Esophagus squamous epithelium (tissue), 5 donors: ENCODE measurements at regions not wholly inside any gene's neighbourhood (a gene's known extent, or its start where the extent isn't known, plus 50 kb on each side); places are given as distances from the start of the nearest gene placed in this dataset.

Experiments
- DNase-seq: peaks from one replicate; lab custom pipeline; 2025; lab: John Stamatoyannopoulos, UW
- H3K27ac ChIP-seq, 4 donors: fragments of 200-600 bp; sonication (generic); one replicate each; pipeline ENCODE4 v1.5.1; 2016 to 2019; ENCODE audit warnings: mild to moderate bottlenecking in 1 of 4
- H3K27me3 ChIP-seq, 4 donors: fragments of 200-600 bp; sonication (generic); 1 replicate in 3 of 4; 2 replicates in 1 of 4; pipeline versions ENCODE4 v1.5.1 to v1.6.0; 2017 to 2021; ENCODE audit warnings: antibody characterized with exemption in 1 of 4
- H3K36me3 ChIP-seq, 3 donors: fragments of 200-600 bp; sonication (generic); one replicate each; pipeline ENCODE4 v1.5.1; 2016 to 2019
- H3K4me1 ChIP-seq, 3 donors: fragments of 200-600 bp; sonication (generic); one replicate each; pipeline ENCODE4 v1.5.1; 2017 to 2019
- H3K4me3 ChIP-seq, 4 donors: fragments of 200-600 bp; sonication (generic); 1 replicate in 3 of 4; 2 replicates in 1 of 4; pipeline ENCODE4 v1.5.1; 2016 to 2019; ENCODE audit warnings: mild to moderate bottlenecking in 2 of 4, moderate library complexity in 1 of 4
- H3K9me3 ChIP-seq, 3 donors: fragments of 200-600 bp; sonication (generic); one replicate each; pipeline ENCODE4 v1.5.1; 2016 to 2019
- POLR2A ChIP-seq, 4 donors: fragments of 450-650 bp; IDR thresholded peaks; one replicate each; pipeline ENCODE4 v1.6.1; 2017; ENCODE audit warnings: antibody characterized with exemption in 4 of 4, mild to moderate bottlenecking in 4 of 4, moderate library complexity in 3 of 4
- WGBS, 2 donors: methylation state at CpG; one replicate each; pipeline ENCODE4 v1.1.5; 2018; 5-methylcytosine and 5-hydroxymethylcytosine counted together
- intact Hi-C: fragments of 100-400 bp; cut with DNase I; formaldehyde crosslinking; loops from one replicate; pipeline ENCODE4 v1.15.0; 2022
- TF ChIP-seq, protein P1 (sequence below), 6 experiments: fragments of 450-650 bp in 4 of 6; fragments of 200-600 bp in 2 of 6; sonication (generic) in 2 of 6; IDR thresholded peaks; one replicate each; pipeline ENCODE4 v1.5.1; 2016 to 2019; ENCODE audit warnings: antibody characterized with exemption in 6 of 6, mild to moderate bottlenecking in 4 of 6, moderate library complexity in 4 of 6
- donor health status: DM: yes; HTN: yes; CAD: no.

DNA sequence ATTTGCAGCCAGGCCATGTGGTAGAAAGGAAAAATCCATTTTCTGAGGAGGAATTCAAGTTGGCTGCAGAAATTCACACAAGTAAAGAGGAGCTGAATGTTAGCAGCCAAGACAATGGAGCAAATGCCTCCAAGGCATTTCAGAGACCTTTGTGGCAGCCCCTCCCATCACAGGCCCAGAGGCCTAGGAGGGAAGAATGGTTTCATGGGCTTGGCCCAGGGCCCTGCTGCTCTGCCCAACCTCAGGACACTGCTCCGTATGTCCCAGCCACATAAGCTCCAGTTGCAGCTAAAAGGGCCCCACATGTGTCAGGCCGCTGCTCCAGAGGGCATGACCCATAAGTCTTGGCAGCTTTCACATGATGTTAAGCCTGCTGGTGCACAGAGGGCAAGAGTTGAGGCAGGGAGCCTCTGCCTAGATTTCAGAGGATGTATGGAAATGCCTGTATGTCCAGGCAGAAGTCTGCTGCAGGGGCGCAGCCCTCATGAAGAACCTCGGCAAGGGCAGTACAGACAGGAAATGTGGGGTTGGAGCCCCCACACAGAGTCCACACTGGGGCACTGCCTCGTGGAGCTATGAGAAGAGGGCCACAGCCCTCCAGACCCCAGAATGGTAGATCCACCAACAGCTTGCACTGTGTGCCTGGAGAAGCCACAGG, 144.2 kb upstream of the EPB41L4A start:
- Histone ChIP-seq H3K4me3 (no peak overlapping the region), H3K9me3 (peaks cover 0 to 17% (median 10%) of the 10 kb centered on the region in 3 donors), H3K27me3 (no peaks in the 10 kb centered on the region), H3K36me3 (no peaks in the 10 kb centered on the region), H3K4me1 (no peaks in the 10 kb centered on the region), H3K27ac (no peak overlapping the region)
- TF ChIP-seq POLR2A (IDR thresholded peaks at IDR 0.05), result no peak
- TF ChIP-seq, protein P1, sequence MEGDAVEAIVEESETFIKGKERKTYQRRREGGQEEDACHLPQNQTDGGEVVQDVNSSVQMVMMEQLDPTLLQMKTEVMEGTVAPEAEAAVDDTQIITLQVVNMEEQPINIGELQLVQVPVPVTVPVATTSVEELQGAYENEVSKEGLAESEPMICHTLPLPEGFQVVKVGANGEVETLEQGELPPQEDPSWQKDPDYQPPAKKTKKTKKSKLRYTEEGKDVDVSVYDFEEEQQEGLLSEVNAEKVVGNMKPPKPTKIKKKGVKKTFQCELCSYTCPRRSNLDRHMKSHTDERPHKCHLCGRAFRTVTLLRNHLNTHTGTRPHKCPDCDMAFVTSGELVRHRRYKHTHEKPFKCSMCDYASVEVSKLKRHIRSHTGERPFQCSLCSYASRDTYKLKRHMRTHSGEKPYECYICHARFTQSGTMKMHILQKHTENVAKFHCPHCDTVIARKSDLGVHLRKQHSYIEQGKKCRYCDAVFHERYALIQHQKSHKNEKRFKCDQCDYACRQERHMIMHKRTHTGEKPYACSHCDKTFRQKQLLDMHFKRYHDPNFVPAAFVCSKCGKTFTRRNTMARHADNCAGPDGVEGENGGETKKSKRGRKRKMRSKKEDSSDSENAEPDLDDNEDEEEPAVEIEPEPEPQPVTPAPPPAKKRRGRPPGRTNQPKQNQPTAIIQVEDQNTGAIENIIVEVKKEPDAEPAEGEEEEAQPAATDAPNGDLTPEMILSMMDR (IDR thresholded peaks at IDR 0.05), result no peak
- intact Hi-C loops, result no loop called here
- no peak for DNase-seq
- 57% methylated on average over 2 of the region's 5 CpGs; no CpG with 5 or more reads in 1 of the 2 donors for WGBS, 2 donors

DNA sequence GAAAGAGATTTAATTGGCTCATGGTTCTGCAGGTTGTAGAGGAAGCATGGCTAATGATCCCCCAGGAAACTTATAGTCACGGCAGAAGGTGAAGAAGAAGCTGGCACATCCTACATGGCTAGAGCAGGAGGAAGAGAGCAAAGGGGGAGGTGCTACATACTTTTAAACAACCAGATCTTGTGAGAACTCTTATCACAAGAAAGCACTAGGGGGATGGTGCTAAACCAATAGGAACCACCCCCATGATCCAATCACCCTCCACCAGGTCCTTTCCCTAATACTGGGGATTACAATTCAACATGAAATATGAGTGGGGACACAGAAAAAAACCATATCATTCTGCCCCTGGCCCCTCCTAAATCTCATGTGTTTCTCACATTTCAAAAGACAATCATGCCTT, 147.2 kb upstream of the EPB41L4A start:
- no peak overlapping the region for H3K27ac ChIP-seq
- TF ChIP-seq, protein P1 (IDR thresholded peaks at IDR 0.05), result no peak
- no peak for TF ChIP-seq POLR2A (IDR thresholded peaks at IDR 0.05)
- H3K36me3 ChIP-seq, result no peaks in the 10 kb centered on the region
- no peaks in the 10 kb centered on the region for H3K27me3 ChIP-seq
- H3K4me3 ChIP-seq, result no peak overlapping the region
- intact Hi-C loops, result no loop called here
- H3K4me1 ChIP-seq, result no peaks in the 10 kb centered on the region
- WGBS, 2 donors, result 80 to 90% methylated on average over 1 of the region's 1 CpG
- no peak for DNase-seq
- peaks cover 0 to 17% (median 10%) of the 10 kb centered on the region in 3 donors for H3K9me3 ChIP-seq

DNA sequence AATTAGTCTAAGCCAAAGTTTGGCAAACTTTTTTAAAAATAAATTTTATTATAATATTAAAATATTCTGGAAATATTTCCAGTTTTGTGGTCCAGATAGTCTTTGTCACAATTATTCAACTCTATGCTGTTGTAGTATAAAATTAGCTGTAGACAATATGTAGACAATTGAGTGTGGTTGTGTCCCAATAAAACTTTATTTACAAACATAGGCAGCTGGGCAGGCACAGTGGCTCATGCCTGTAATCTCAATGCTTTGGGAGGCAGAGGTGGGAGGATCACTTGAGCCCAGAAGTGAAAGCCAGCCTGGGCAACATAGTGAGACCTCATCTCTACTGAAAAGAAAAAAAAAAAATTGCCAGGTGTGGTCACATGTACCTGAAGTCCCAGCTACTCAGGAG, 150.5 kb upstream of the EPB41L4A start:
- H3K27ac ChIP-seq, result no peak overlapping the region
- TF ChIP-seq, protein P1 (IDR thresholded peaks at IDR 0.05), result no peak
- no peak for TF ChIP-seq POLR2A (IDR thresholded peaks at IDR 0.05)
- no peak overlapping the region for H3K4me3 ChIP-seq
- H3K9me3 ChIP-seq, result peaks cover 0 to 1% (median 0%) of the 10 kb centered on the region in 3 donors
- DNase-seq, result no peak
- no peaks in the 10 kb centered on the region for H3K4me1 ChIP-seq
- intact Hi-C loops, result no loop called here
- no peaks in the 10 kb centered on the region for H3K27me3 ChIP-seq
- H3K36me3 ChIP-seq, result no peaks in the 10 kb centered on the region

DNA sequence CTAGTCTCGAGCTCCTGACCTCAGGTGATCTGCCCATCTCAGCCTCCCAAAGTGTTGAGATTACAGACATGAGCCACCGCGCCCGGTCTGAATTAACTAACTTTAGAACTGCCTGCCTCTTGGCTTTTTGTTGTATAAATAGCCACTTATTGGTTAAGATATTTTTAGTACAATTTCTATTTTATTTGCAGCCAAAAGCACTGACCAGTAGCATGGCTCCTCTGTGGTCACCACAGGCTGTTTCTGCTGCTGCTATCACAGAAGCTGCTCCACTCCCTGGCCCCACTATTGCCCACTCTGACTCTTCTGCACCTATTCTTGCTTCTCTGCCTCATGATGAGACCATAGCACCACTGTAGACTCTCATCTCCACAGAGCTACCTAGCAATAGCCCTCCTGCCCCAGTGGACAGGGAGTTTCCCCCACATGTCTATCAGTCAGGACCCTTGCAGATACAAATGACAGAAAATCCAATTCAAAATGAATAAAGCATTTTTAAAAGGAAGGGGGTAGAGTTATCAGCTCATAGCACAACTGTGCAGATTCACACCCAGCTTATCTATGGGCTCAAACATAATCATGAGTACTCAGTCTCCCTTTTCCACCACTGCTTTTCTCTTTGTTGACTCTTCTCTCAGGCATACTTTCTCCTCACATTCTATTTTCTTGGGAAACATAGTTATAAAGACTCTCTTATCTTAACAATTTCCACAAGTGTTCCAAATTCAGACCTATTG, 151.8 kb upstream of the EPB41L4A start:
- H3K4me3 ChIP-seq, result no peak overlapping the region
- no peak overlapping the region for H3K27ac ChIP-seq
- 91 to 93% methylated on average over 4 of the region's 4 CpGs for WGBS, 2 donors
- H3K27me3 ChIP-seq, result no peaks in the 10 kb centered on the region
- intact Hi-C loops, result no loop called here
- no peak for DNase-seq
- no peaks in the 10 kb centered on the region for H3K9me3 ChIP-seq
- TF ChIP-seq, protein P1 (IDR thresholded peaks at IDR 0.05), result no peak
- TF ChIP-seq POLR2A (IDR thresholded peaks at IDR 0.05), result no peak
- H3K4me1 ChIP-seq, result no peaks in the 10 kb centered on the region
- H3K36me3 ChIP-seq, result no peaks in the 10 kb centered on the region

DNA sequence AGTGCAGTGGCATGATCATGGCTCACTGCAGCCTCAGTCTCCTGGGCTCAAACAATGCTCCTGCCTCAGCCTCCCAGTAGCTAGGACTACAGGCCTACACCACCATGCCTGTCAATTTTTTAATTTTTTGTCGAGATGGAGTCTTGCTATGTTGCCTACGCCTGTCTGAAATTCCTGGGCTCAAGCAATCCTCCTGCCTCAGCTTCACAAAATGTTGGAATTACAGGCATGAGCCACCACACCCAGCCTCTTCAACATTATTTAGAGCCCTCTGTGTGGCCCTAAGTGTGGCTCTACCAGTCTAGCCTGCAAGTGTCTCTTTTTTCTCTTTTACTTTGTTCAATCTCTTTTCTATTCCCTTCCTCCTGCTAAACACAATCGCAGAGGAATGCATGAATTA, 154.4 kb upstream of the EPB41L4A start:
- 79 to 89% methylated on average over 3 of the region's 3 CpGs for WGBS, 2 donors
- no peak for DNase-seq
- Histone ChIP-seq H3K4me1 (peaks cover 0 to 4% (median 0%) of the 10 kb centered on the region in 3 donors), H3K27ac (no peak overlapping the region), H3K9me3 (no peaks in the 10 kb centered on the region), H3K36me3 (no peaks in the 10 kb centered on the region), H3K4me3 (no peak overlapping the region), H3K27me3 (no peaks in the 10 kb centered on the region)
- intact Hi-C loops, result no loop called here
- TF ChIP-seq, protein P1 (IDR thresholded peaks at IDR 0.05), result no peak
- no peak for TF ChIP-seq POLR2A (IDR thresholded peaks at IDR 0.05)
